Iris pigment epithelial cell (primary cell): ENCODE measurements at regions not wholly inside any gene's neighbourhood (a gene's known extent, or its start where the extent isn't known, plus 50 kb on each side); places are given as distances from the start of the nearest gene placed in this dataset.

Experiments used
- DNase-seq: peaks from one replicate; pipeline ENCODE4 v3.0.0-alpha.2; 2011; ENCODE audit warnings: low read depth

GRCh38 chr1:93815366-93816110 lies 63.5 kb downstream of the DNTTIP2 start:
- peak; percentile 70 for DNase-seq

- DNase-seq: no peak
These were observed 64.1 kb downstream of the DNTTIP2 start for GRCh38 chr1:93814795-93815340.

GRCh38 chr1:93814059-93814794 lies 64.8 kb downstream of the DNTTIP2 start:
- peak; percentile 87 for DNase-seq

GRCh38 chr1:93813076-93813475 lies 65.9 kb downstream of the DNTTIP2 start:
- no peak for DNase-seq

GRCh38 chr1:93811326-93812065 lies 67.5 kb downstream of the DNTTIP2 start:
- no peak for DNase-seq

- no peak for DNase-seq
These were observed 68.7 kb downstream of the DNTTIP2 start for GRCh38 chr1:93810316-93810715.

GRCh38 chr1:93808871-93809270 lies 70.1 kb downstream of the DNTTIP2 start:
- no peak for DNase-seq

- DNase-seq: no peak
These were observed 71.6 kb downstream of the DNTTIP2 start for GRCh38 chr1:93807311-93807930.

- peak; percentile 46 for DNase-seq
These were observed 73.9 kb downstream of the DNTTIP2 start for GRCh38 chr1:93805027-93805610.

GRCh38 chr1:93804412-93804811 lies 74.6 kb downstream of the DNTTIP2 start:
- DNase-seq: peak; percentile 93

GRCh38 chr1:93801471-93801870 lies 77.5 kb downstream of the DNTTIP2 start:
- DNase-seq: peak; percentile 90

GRCh38 chr1:93800856-93801255 lies 78.2 kb downstream of the DNTTIP2 start:
- DNase-seq: no peak

- peak; percentile 88 for DNase-seq
These were observed 80.7 kb downstream of the DNTTIP2 start for GRCh38 chr1:93798291-93798690.

- DNase-seq: no peak
These were observed 94.5 kb downstream of the DNTTIP2 start for GRCh38 chr1:93784538-93784937.

GRCh38 chr1:93783876-93784275 lies 95.1 kb downstream of the DNTTIP2 start:
- no peak for DNase-seq

GRCh38 chr1:93779540-93780165 lies 98.0 kb upstream of the BCAR3 start:
- peak; percentile 96 for DNase-seq

GRCh38 chr1:93778457-93778856 lies 96.8 kb upstream of the BCAR3 start:
- no peak for DNase-seq

- no peak for DNase-seq
These were observed 95.6 kb upstream of the BCAR3 start for GRCh38 chr1:93777255-93777654.

GRCh38 chr1:93776728-93777127 lies 95.1 kb upstream of the BCAR3 start:
- DNase-seq: no peak

GRCh38 chr1:93775224-93775623 lies 93.6 kb upstream of the BCAR3 start:
- no peak for DNase-seq

- DNase-seq: no peak
These were observed 93.1 kb upstream of the BCAR3 start for GRCh38 chr1:93774707-93775106.
